ENCODE measurements at regions not wholly inside any gene's neighbourhood (a gene's known extent, or its start where the extent isn't known, plus 50 kb on each side); places are given as distances from the start of the nearest gene placed in this dataset.

DNA sequence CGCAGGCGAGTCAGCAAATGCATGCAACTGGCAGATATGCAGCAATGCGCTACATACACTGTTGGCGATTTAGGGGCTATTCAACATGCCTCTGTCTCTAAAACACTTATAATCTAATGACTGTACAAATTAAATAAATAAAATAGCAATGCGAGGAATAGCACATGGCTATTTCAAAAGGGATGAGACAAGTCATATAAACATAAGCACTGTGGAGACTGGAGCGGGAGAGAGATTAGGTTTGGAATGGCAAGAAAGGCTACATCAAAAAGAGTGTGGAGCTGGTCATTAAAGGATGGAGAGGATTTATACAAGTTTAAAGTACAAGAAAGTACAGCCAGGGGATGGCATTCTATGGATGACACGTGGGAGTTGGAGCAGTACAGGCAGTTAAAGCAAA is 523.5 kb upstream of the CAMK1G start:
- TF ChIP-seq, protein P1, sequence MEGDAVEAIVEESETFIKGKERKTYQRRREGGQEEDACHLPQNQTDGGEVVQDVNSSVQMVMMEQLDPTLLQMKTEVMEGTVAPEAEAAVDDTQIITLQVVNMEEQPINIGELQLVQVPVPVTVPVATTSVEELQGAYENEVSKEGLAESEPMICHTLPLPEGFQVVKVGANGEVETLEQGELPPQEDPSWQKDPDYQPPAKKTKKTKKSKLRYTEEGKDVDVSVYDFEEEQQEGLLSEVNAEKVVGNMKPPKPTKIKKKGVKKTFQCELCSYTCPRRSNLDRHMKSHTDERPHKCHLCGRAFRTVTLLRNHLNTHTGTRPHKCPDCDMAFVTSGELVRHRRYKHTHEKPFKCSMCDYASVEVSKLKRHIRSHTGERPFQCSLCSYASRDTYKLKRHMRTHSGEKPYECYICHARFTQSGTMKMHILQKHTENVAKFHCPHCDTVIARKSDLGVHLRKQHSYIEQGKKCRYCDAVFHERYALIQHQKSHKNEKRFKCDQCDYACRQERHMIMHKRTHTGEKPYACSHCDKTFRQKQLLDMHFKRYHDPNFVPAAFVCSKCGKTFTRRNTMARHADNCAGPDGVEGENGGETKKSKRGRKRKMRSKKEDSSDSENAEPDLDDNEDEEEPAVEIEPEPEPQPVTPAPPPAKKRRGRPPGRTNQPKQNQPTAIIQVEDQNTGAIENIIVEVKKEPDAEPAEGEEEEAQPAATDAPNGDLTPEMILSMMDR (IDR thresholded peaks at IDR 0.05; ENCODE audit: borderline replicate concordance, extremely low read depth, low read length, poor library complexity, severe bottlenecking), result no peak
- no peak for TF ChIP-seq EZH2 (IDR thresholded peaks at IDR 0.05; ENCODE audit: borderline replicate concordance, low read depth, low read length, severe bottlenecking)

Data from DND-41 (cell line).